ENCODE measurements at regions not wholly inside any gene's neighbourhood (a gene's known extent, or its start where the extent isn't known, plus 50 kb on each side); places are given as distances from the start of the nearest gene placed in this dataset.

DNA sequence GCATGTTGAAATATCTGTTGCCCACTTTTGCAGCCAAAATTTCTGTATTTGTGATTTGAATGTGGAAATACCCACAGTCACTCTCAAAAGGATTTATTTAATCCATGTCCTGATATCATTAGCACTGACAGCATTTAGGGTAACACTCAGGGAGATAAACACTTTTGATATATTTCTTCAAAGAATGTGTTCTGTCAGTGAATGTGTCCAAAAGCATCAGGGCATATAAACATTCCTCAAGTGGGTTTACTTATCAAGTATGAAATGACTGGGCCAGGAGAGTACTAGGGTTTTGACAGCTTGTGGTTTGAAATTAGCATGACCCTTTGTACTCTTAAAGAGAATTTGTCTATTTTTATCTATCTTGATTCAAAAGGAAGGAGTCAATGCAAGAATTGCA, 1302.1 kb upstream of the ADGRL2 start:
- TF ChIP-seq, protein P1, sequence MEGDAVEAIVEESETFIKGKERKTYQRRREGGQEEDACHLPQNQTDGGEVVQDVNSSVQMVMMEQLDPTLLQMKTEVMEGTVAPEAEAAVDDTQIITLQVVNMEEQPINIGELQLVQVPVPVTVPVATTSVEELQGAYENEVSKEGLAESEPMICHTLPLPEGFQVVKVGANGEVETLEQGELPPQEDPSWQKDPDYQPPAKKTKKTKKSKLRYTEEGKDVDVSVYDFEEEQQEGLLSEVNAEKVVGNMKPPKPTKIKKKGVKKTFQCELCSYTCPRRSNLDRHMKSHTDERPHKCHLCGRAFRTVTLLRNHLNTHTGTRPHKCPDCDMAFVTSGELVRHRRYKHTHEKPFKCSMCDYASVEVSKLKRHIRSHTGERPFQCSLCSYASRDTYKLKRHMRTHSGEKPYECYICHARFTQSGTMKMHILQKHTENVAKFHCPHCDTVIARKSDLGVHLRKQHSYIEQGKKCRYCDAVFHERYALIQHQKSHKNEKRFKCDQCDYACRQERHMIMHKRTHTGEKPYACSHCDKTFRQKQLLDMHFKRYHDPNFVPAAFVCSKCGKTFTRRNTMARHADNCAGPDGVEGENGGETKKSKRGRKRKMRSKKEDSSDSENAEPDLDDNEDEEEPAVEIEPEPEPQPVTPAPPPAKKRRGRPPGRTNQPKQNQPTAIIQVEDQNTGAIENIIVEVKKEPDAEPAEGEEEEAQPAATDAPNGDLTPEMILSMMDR (IDR thresholded peaks at IDR 0.05; ENCODE audit: unreplicated experiment), result no peak
- H3K9me3 Mint-ChIP-seq (ENCODE audit: low read depth), result peaks cover 3% of the 10 kb centered on the region
- no peaks in the 10 kb centered on the region for H3K4me1 Mint-ChIP-seq (ENCODE audit: low read depth)
- H3K27ac Mint-ChIP-seq, result no peak overlapping the region
- no peaks in the 10 kb centered on the region for H3K36me3 Mint-ChIP-seq (ENCODE audit: insufficient read depth)
- no peaks in the 10 kb centered on the region for H3K27me3 Mint-ChIP-seq
- DNase-seq (ENCODE audit: low spot score, unreplicated experiment), result no peak
- H3K4me3 Mint-ChIP-seq (ENCODE audit: low read depth), result no peak overlapping the region

DNA sequence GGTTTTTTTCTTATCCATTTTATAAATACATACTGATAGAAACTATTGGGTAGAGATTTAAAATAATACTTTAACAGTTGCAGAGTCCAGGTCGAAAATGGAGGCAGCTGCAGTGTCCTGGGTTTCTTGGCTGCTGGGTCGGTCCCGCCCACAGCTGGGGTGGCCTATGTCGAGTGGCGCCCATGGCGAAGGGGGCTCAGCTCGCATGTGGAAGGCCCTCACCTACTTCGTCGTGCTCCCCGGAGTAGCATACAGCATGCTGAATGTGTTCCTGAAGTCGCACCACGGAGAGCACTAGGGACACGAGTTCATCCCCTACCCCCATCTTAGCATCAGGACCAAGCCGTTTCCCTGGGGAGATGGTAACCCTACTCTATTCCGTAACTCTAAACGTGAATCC, 1304.9 kb upstream of the ADGRL2 start:
- no peak for DNase-seq (ENCODE audit: low spot score, unreplicated experiment)
- no peaks in the 10 kb centered on the region for H3K36me3 Mint-ChIP-seq (ENCODE audit: insufficient read depth)
- TF ChIP-seq, protein P1 (IDR thresholded peaks at IDR 0.05; ENCODE audit: unreplicated experiment), result no peak
- H3K4me3 Mint-ChIP-seq (ENCODE audit: low read depth), result no peak overlapping the region
- no peaks in the 10 kb centered on the region for H3K27me3 Mint-ChIP-seq
- H3K4me1 Mint-ChIP-seq (ENCODE audit: low read depth), result no peaks in the 10 kb centered on the region
- H3K9me3 Mint-ChIP-seq (ENCODE audit: low read depth), result peaks cover 3% of the 10 kb centered on the region
- H3K27ac Mint-ChIP-seq, result no peak overlapping the region

DNA sequence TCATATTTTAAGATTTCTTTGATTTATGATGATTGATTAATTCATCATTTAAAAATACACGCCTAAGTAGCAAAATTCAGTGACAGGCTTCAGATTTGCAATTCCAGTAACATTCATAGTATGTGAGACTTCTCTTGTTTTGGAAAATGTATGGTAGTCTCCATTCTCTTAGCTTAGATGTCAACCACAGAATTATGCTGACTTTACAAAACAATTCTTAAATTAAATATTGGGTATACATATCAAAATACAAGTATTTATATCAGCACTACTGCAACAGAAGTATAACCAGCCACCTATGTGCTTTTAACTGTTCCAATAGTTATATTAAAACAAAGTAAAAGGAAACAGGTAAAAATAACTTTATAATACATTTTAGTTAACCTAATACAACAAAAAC, 1328.6 kb upstream of the ADGRL2 start:
- H3K4me1 Mint-ChIP-seq (ENCODE audit: low read depth), result peaks cover 12% of the 10 kb centered on the region
- H3K9me3 Mint-ChIP-seq (ENCODE audit: low read depth), result no peaks in the 10 kb centered on the region
- no peak overlapping the region for H3K4me3 Mint-ChIP-seq (ENCODE audit: low read depth)
- no peak for DNase-seq (ENCODE audit: low spot score, unreplicated experiment)
- H3K36me3 Mint-ChIP-seq (ENCODE audit: insufficient read depth), result no peaks in the 10 kb centered on the region
- TF ChIP-seq, protein P1 (IDR thresholded peaks at IDR 0.05; ENCODE audit: unreplicated experiment), result no peak
- no peaks in the 10 kb centered on the region for H3K27me3 Mint-ChIP-seq
- H3K27ac Mint-ChIP-seq, result no peak overlapping the region

DNA sequence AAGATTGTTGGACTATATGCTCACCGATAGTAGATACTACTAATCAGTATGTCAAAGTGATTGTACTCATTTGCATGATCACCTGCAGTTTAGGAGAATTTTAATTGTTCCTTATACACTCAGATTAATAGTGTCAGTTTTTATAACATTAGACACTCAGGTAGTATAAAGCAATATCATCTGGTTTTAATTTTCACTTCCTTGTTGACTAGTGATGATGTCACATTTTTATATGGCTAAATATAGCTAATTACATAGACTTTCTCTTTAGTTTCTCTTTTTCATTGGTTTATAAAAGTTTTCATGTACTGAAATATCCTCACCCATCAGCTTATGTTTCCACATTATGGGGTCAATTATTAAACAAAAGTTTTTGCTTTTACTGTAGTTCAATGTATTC, 1332.4 kb upstream of the ADGRL2 start:
- DNase-seq (ENCODE audit: low spot score, unreplicated experiment), result no peak
- H3K27me3 Mint-ChIP-seq, result no peaks in the 10 kb centered on the region
- H3K36me3 Mint-ChIP-seq (ENCODE audit: insufficient read depth), result no peaks in the 10 kb centered on the region
- TF ChIP-seq, protein P1 (IDR thresholded peaks at IDR 0.05; ENCODE audit: unreplicated experiment), result no peak
- H3K27ac Mint-ChIP-seq, result no peak overlapping the region
- H3K4me1 Mint-ChIP-seq (ENCODE audit: low read depth), result peaks cover 4% of the 10 kb centered on the region
- no peak overlapping the region for H3K4me3 Mint-ChIP-seq (ENCODE audit: low read depth)
- no peaks in the 10 kb centered on the region for H3K9me3 Mint-ChIP-seq (ENCODE audit: low read depth)

DNA sequence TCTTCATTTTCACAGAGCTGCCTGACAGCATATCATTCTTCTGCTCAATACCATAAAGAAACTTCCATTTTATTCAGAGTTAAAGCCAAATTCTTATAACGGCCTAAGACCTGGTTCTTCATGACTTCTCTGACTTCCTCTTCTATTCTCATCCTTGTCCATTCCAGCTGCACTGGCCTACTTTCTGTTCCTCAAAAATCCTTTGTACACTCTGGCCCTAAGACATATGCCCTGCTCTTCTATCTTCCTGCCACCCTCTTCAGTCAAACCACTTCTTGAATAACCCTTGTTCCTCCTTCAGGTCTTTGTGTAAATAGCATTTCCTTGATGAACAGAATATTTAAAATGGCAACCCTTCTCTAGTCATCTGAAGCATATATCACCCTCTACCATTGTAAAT, 1338.7 kb upstream of the ADGRL2 start:
- H3K4me1 Mint-ChIP-seq (ENCODE audit: low read depth), result no peaks in the 10 kb centered on the region
- H3K36me3 Mint-ChIP-seq (ENCODE audit: insufficient read depth), result no peaks in the 10 kb centered on the region

More for the DNA sequence above, 1338.7 kb upstream of the ADGRL2 start:
- peaks cover 6% of the 10 kb centered on the region for H3K9me3 Mint-ChIP-seq (ENCODE audit: low read depth)
- DNase-seq (ENCODE audit: low spot score, unreplicated experiment), result no peak
- H3K27me3 Mint-ChIP-seq, result no peaks in the 10 kb centered on the region
- no peak overlapping the region for H3K4me3 Mint-ChIP-seq (ENCODE audit: low read depth)
- H3K27ac Mint-ChIP-seq, result no peak overlapping the region
- TF ChIP-seq, protein P1 (IDR thresholded peaks at IDR 0.05; ENCODE audit: unreplicated experiment), result no peak
